HCT116 (cell line): ENCODE measurements at regions not wholly inside any gene's neighbourhood (a gene's known extent, or its start where the extent isn't known, plus 50 kb on each side); places are given as distances from the start of the nearest gene placed in this dataset.
A peak's percentile ranks its signal among the peaks of the same experiment; 100 is the strongest.

Source experiments
- ATAC-seq: fragments of 200-7000 bp; cut with Tn5 transposase; 2 replicates; pipeline ENCODE4 v1.9.1; 2020; ENCODE audit warnings: mild to moderate bottlenecking, moderate library complexity
- BruUV-seq: library from RNA; stranded (reverse); fragments of 400-500 nt; replicated peaks from 2 replicates; lab custom pipeline; 2021; lab: Mats Ljungman, UMichigan
- CTCF ChIA-PET: fragments of 300-600 bp; sonication (Branson Sonifier 250); formaldehyde crosslinking; loops from one replicate; lab custom pipeline; 2021; ENCODE audit warnings: antibody characterized with exemption; lab: Charles Lee
- POLR2A ChIA-PET: fragments of 300-600, 350-600 bp; sonication (Branson Sonifier 250); formaldehyde crosslinking; loops from one replicate; lab custom pipeline; 2021; ENCODE audit warnings: antibody characterized with exemption; lab: Charles Lee
- RAD21 ChIA-PET, 2 experiments: fragments of 300-600 bp; sonication (Branson Sonifier 250); formaldehyde crosslinking; loops; one replicate each; lab custom pipeline; 2023; ENCODE audit warnings: low total read pairs in 2 of 2; ENCODE audit not compliant: uncharacterized antibody in 2 of 2, unreplicated experiment in 2 of 2, low non-redundant PET in 1 of 2; lab: Charles Lee
- DNase-seq: peaks from one replicate; pipeline ENCODE4 v3.0.0-alpha.2; 2010; ENCODE audit warnings: low read depth, low spot score
- H2AFZ ChIP-seq: fragments of 200-600 bp; shearing (Covaris generic), sonication (generic); 2 replicates; pipeline ENCODE4 v1.6.1; 2017; ENCODE audit warnings: low read depth, mixed run types, mixed read lengths, antibody characterized with exemption, low read length; ENCODE audit not compliant: poor library complexity, severe bottlenecking
- H3K27ac ChIP-seq: 2 replicates; pipeline ENCODE4 v1.5.1; 2012; ENCODE audit warnings: low read depth, low read length
- H3K27me3 ChIP-seq: fragments of 200-600 bp; sonication (generic); 2 replicates; pipeline ENCODE4 v1.6.1; 2016; ENCODE audit warnings: mixed run types, low read length, mixed read lengths; ENCODE audit not compliant: insufficient read depth
- H3K36me3 ChIP-seq, 2 experiments: fragments of 200-500 bp in 1 of 2; fragments of 200-600 bp in 1 of 2; sonication (Bioruptor generic) in 1 of 2; sonication (generic) in 1 of 2; 2 replicates each; pipeline versions ENCODE4 v1.5.1 to v1.6.1; 2014 to 2016; ENCODE audit warnings: low read length in 2 of 2, inconsistent platforms in 1 of 2, mixed read lengths in 1 of 2, mixed run types in 1 of 2; ENCODE audit not compliant: insufficient read depth in 2 of 2, control insufficient read depth in 1 of 2
- H3K4me1 ChIP-seq, 2 experiments: fragments of 200-600 bp in 1 of 2; sonication (generic) in 1 of 2; 2 replicates each; pipeline versions ENCODE4 v1.5.1 to v1.6.1; 2012 to 2017; ENCODE audit warnings: low read length in 2 of 2, inconsistent platforms in 1 of 2, mild to moderate bottlenecking in 1 of 2, mixed read lengths in 1 of 2, mixed run types in 1 of 2, moderate library complexity in 1 of 2; ENCODE audit not compliant: insufficient read depth in 2 of 2, control insufficient read depth in 1 of 2
- H3K4me2 ChIP-seq: fragments of 200-600 bp; sonication (generic); 2 replicates; pipeline ENCODE4 v1.6.1; 2017; ENCODE audit warnings: mixed run types, low read length, mixed read lengths
- H3K4me3 ChIP-seq, 2 experiments: fragments of 200-600 bp in 1 of 2; sonication (generic) in 1 of 2; replicated peaks in 1 of 2; 2 replicates each; pipeline ENCODE4 v1.5.1; 2011 to 2016; ENCODE audit warnings: low read length in 2 of 2, control low read depth in 1 of 2, low read depth in 1 of 2, mild to moderate bottlenecking in 1 of 2, mixed read lengths in 1 of 2, mixed run types in 1 of 2
- H3K79me2 ChIP-seq: fragments of 200-600 bp; sonication (generic); 2 replicates; pipeline ENCODE4 v1.6.1; 2017; ENCODE audit warnings: mild to moderate bottlenecking, mixed run types, low read length, moderate library complexity, mixed read lengths; ENCODE audit not compliant: insufficient read depth
- H3K9ac ChIP-seq: fragments of 200-600 bp; sonication (generic); 2 replicates; pipeline ENCODE4 v1.6.1; 2016; ENCODE audit warnings: low read length, mixed read lengths
- H3K9me2 ChIP-seq: fragments of 200-600 bp; sonication (generic), shearing (Covaris generic); 2 replicates; pipeline ENCODE4 v1.6.1; 2017; ENCODE audit warnings: mixed run types, mild to moderate bottlenecking, moderate library complexity; ENCODE audit not compliant: insufficient read depth
- H3K9me3 ChIP-seq, 2 experiments: fragments of 200-500 bp in 1 of 2; fragments of 200-600 bp in 1 of 2; sonication (Bioruptor generic) in 1 of 2; sonication (generic) in 1 of 2; 2 replicates each; pipeline ENCODE4 v1.6.1; 2014 to 2017; ENCODE audit warnings: low read length in 2 of 2, mixed read lengths in 2 of 2, inconsistent platforms in 1 of 2, low read depth in 1 of 2, mild to moderate bottlenecking in 1 of 2, mixed run types in 1 of 2, moderate library complexity in 1 of 2; ENCODE audit not compliant: control insufficient read depth in 1 of 2, insufficient read depth in 1 of 2
- H4K20me1 ChIP-seq: fragments of 200-600 bp; sonication (generic), shearing (Covaris generic); 2 replicates; pipeline ENCODE4 v1.6.1; 2017; ENCODE audit warnings: mixed run types, mild to moderate bottlenecking, moderate library complexity; ENCODE audit not compliant: insufficient read depth
- ATF3 ChIP-seq: IDR thresholded peaks from 2 replicates; pipeline ENCODE4 v1.6.1; 2012
- EGR1 ChIP-seq: IDR thresholded peaks from 2 replicates; pipeline ENCODE4 v1.6.1; 2012; ENCODE audit warnings: low read depth
- ELF1 ChIP-seq: IDR thresholded peaks from 2 replicates; pipeline ENCODE4 v1.6.1; 2012; ENCODE audit warnings: low read depth, borderline replicate concordance
- EZH2phosphoT487 ChIP-seq: fragments of 200-600 bp; IDR thresholded peaks from 2 replicates; pipeline ENCODE4 v1.6.1; 2018; ENCODE audit warnings: antibody characterized with exemption, borderline replicate concordance
- RAD21 ChIP-seq: IDR thresholded peaks from 2 replicates; pipeline ENCODE4 v1.6.1; 2012; ENCODE audit warnings: low read depth, mild to moderate bottlenecking
- intact Hi-C: fragments of 100-400 bp; cut with micrococcal nuclease; formaldehyde crosslinking; loops from 2 replicates; pipeline ENCODE4 v1.10.0; 2022

GRCh38 chr12:67217647-67218046 is 51.5 kb upstream of the CAND1 start:
- DNase-seq (no peak), ATAC-seq (no peak)
- H3K79me2 ChIP-seq = no peaks in the 10 kb centered on the region
- no peak overlapping the region for H3K4me3 ChIP-seq
- H3K9me2 ChIP-seq = no peaks in the 10 kb centered on the region
- ChIA-PET POLR2A (no interaction called here), RAD21 (no interaction called here), CTCF (no interaction called here)
- BruUV-seq = no TSS peak
- no peak overlapping the region for H3K9ac ChIP-seq
- intact Hi-C loops = loop anchor here (5.0 kb wide), 1 partner anchor 190 kb away; no protein-coding TSS in a partner anchor
- no peak overlapping the region for H2AFZ ChIP-seq
- H3K27me3 ChIP-seq = peaks cover 66% of the 10 kb centered on the region
- TF ChIP-seq ELF1 (no peak), RAD21 (no peak), ATF3 (no peak), EGR1 (no peak), EZH2phosphoT487 (0 out of 2 replicates have a peak, but pooled peaks have one; percentile 94)
- no peaks in the 10 kb centered on the region for H4K20me1 ChIP-seq
- H3K4me2 ChIP-seq = no peak overlapping the region
- no peaks in the 10 kb centered on the region for H3K36me3 ChIP-seq
- no peaks in the 10 kb centered on the region for H3K4me1 ChIP-seq
- H3K9me3 ChIP-seq = no peaks in the 10 kb centered on the region
- H3K27ac ChIP-seq = no peak overlapping the region
